MM.1S (cell line): ENCODE measurements at regions not wholly inside any gene's neighbourhood (a gene's known extent, or its start where the extent isn't known, plus 50 kb on each side); places are given as distances from the start of the nearest gene placed in this dataset.

Source experiments
- DNase-seq: peaks from one replicate; pipeline ENCODE4 v3.0.0-alpha.2; 2015
- H2AFZ ChIP-seq: fragments of 300-600 bp; sonication (generic); 2 replicates; pipeline ENCODE4 v1.6.0; 2016; ENCODE audit warnings: antibody characterized with exemption, low read length
- H3F3A ChIP-seq: fragments of 300-600 bp; sonication (generic); 2 replicates; pipeline ENCODE4 v1.6.1; 2016; ENCODE audit warnings: mild to moderate bottlenecking, antibody characterized with exemption, low read length, moderate library complexity, mixed read lengths; ENCODE audit not compliant: insufficient read depth
- H3K27ac ChIP-seq: fragments of 300-600 bp; sonication (generic); 2 replicates; pipeline ENCODE4 v1.5.1; 2016; ENCODE audit warnings: mild to moderate bottlenecking, low read length
- H3K27me3 ChIP-seq: fragments of 300-600 bp; sonication (generic); replicated peaks from 2 replicates; pipeline ENCODE4 v1.6.0; 2016; ENCODE audit warnings: low read length; ENCODE audit not compliant: insufficient read depth
- H3K36me3 ChIP-seq: fragments of 300-600 bp; sonication (generic); replicated peaks from 2 replicates; pipeline ENCODE4 v1.6.1; 2016; ENCODE audit warnings: mild to moderate bottlenecking, low read length, mixed read lengths; ENCODE audit not compliant: insufficient read depth
- H3K4me1 ChIP-seq: fragments of 300-600 bp; sonication (generic); 2 replicates; pipeline ENCODE4 v1.6.1; 2016; ENCODE audit warnings: low read length, mixed read lengths
- H3K4me2 ChIP-seq: fragments of 300-600 bp; sonication (generic); 2 replicates; pipeline ENCODE4 v1.6.0; 2016; ENCODE audit warnings: low read depth, low read length
- H3K4me3 ChIP-seq: fragments of 300-600 bp; sonication (generic); 2 replicates; pipeline ENCODE4 v1.5.1; 2016; ENCODE audit warnings: low read length, mixed read lengths
- H3K79me2 ChIP-seq: fragments of 300-600 bp; sonication (generic); 2 replicates; pipeline ENCODE4 v1.6.1; 2016; ENCODE audit warnings: mixed run types, low read length, mixed read lengths
- H3K9ac ChIP-seq: fragments of 300-600 bp; sonication (generic); 2 replicates; pipeline ENCODE4 v1.6.1; 2016; ENCODE audit warnings: low read length, mixed read lengths
- H3K9me2 ChIP-seq: fragments of 300-600 bp; sonication (generic); replicated peaks from 2 replicates; pipeline ENCODE4 v1.6.1; 2016; ENCODE audit warnings: mild to moderate bottlenecking, low read length, mixed read lengths; ENCODE audit not compliant: insufficient read depth
- H3K9me3 ChIP-seq: fragments of 300-600 bp; sonication (generic); replicated peaks from 2 replicates; pipeline ENCODE4 v1.6.1; 2016; ENCODE audit warnings: mild to moderate bottlenecking, low read length, mixed read lengths; ENCODE audit not compliant: insufficient read depth
- H4K20me1 ChIP-seq: fragments of 300-600 bp; sonication (generic); 2 replicates; pipeline ENCODE4 v1.6.1; 2016; ENCODE audit warnings: mild to moderate bottlenecking, low read length, moderate library complexity, mixed read lengths; ENCODE audit not compliant: insufficient read depth
- EZH2 ChIP-seq: fragments of 300-600 bp; sonication (generic); optimal IDR thresholded peaks from 2 replicates; pipeline ENCODE3; 2017; ENCODE audit warnings: low read depth, mild to moderate bottlenecking, antibody characterized with exemption, low read length, mixed read lengths
- EZH2phosphoT487 ChIP-seq: fragments of 300-600 bp; sonication (generic); IDR thresholded peaks from 2 replicates; pipeline ENCODE4 v1.6.1; 2018; ENCODE audit warnings: antibody characterized with exemption, low read length
- TF ChIP-seq, protein P1 (sequence below): fragments of 300-600 bp; sonication (generic); IDR thresholded peaks from 2 replicates; pipeline ENCODE4 v1.5.1; 2016; ENCODE audit warnings: antibody characterized with exemption, low read length, mixed read lengths

DNA sequence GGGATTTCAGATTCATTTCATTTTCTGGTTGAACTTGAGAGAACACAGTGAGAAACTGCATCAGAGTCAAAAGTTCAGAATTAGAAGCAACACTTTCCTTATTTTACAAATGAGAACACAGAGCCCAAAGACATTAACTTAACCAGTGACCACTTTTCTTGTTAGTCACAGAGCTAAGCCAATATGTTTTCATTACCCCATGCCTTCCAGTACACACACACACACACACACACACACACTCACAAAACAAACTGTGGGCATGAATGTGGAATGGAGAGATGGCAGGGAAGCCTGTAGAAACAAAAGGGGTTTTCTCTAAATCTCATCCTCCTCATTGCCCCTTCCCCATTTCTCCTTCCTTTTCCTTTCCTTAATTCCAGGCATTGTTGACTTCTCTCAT is 267.4 kb upstream of the GADL1 start:
- Histone ChIP-seq H3K36me3 (no peaks in the 10 kb centered on the region), H2AFZ (no peak overlapping the region), H3K9me3 (no peaks in the 10 kb centered on the region), H3K27me3 (no peaks in the 10 kb centered on the region), H3K4me2 (no peak overlapping the region), H3F3A (no peaks in the 10 kb centered on the region), H3K9me2 (no peaks in the 10 kb centered on the region), H3K9ac (no peak overlapping the region), H3K27ac (no peak overlapping the region), H3K4me1 (no peaks in the 10 kb centered on the region), H3K79me2 (no peaks in the 10 kb centered on the region), H4K20me1 (no peaks in the 10 kb centered on the region), H3K4me3 (no peak overlapping the region)
- no peak for DNase-seq
- no peak for TF ChIP-seq EZH2phosphoT487
- no peak for TF ChIP-seq EZH2
- TF ChIP-seq, protein P1, sequence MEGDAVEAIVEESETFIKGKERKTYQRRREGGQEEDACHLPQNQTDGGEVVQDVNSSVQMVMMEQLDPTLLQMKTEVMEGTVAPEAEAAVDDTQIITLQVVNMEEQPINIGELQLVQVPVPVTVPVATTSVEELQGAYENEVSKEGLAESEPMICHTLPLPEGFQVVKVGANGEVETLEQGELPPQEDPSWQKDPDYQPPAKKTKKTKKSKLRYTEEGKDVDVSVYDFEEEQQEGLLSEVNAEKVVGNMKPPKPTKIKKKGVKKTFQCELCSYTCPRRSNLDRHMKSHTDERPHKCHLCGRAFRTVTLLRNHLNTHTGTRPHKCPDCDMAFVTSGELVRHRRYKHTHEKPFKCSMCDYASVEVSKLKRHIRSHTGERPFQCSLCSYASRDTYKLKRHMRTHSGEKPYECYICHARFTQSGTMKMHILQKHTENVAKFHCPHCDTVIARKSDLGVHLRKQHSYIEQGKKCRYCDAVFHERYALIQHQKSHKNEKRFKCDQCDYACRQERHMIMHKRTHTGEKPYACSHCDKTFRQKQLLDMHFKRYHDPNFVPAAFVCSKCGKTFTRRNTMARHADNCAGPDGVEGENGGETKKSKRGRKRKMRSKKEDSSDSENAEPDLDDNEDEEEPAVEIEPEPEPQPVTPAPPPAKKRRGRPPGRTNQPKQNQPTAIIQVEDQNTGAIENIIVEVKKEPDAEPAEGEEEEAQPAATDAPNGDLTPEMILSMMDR: no peak

DNA sequence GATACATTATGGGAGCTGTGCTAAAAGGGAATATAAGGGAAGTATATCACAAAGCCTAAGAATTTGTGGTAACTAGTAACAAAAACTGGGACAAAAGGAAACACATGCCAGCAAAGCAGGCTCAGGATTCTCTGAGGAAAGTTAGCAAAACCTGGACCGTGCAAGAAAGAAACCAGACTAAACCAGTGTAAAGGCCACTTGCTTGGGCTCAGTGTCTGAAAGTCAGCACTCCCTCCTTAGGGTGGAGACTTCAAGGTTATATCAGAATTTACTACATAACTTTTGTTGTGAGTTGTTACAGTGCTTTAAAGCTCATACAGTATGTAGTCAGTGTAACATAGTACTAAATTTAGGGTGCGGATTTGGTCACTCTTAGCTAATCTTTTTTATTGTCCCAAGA is 269.9 kb upstream of the GADL1 start:
- no peaks in the 10 kb centered on the region for H3K27me3 ChIP-seq
- no peak overlapping the region for H2AFZ ChIP-seq
- H3K79me2 ChIP-seq: no peaks in the 10 kb centered on the region
- H4K20me1 ChIP-seq: no peaks in the 10 kb centered on the region
- no peak for DNase-seq
- no peaks in the 10 kb centered on the region for H3K9me2 ChIP-seq
- TF ChIP-seq, protein P1: no peak
- TF ChIP-seq EZH2: no peak
- TF ChIP-seq EZH2phosphoT487: no peak
- H3F3A ChIP-seq: no peaks in the 10 kb centered on the region
- no peak overlapping the region for H3K9ac ChIP-seq
- no peaks in the 10 kb centered on the region for H3K9me3 ChIP-seq
- H3K4me3 ChIP-seq: no peak overlapping the region
- H3K36me3 ChIP-seq: no peaks in the 10 kb centered on the region
- H3K27ac ChIP-seq: no peak overlapping the region
- no peak overlapping the region for H3K4me2 ChIP-seq
- no peaks in the 10 kb centered on the region for H3K4me1 ChIP-seq

DNA sequence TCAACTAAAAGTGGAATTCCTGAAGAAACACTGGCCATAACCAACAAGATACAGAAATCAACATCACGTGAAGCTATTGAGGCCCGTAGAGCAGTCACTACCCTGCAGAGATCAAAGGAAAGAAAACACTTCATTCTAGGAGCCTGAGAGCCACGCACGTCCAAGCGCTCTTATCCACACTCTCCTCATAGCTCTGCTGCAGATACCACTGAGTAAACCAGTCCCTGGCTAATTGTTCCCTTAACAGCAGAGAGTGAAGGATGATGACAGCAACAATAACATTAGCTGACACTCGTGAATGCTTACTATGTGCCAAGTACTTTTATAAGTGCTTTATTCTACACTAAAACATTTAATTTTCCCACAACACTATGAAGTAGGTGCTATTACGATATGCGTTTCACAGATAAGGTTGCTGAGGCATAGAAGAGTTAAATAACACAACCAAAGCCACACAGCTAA is 271.0 kb upstream of the GADL1 start:
- H4K20me1 ChIP-seq: no peaks in the 10 kb centered on the region
- H3K27ac ChIP-seq: no peak overlapping the region
- H3K36me3 ChIP-seq: no peaks in the 10 kb centered on the region
- H3K9me2 ChIP-seq: no peaks in the 10 kb centered on the region
- no peaks in the 10 kb centered on the region for H3K9me3 ChIP-seq
- H3K4me2 ChIP-seq: no peak overlapping the region
- no peak overlapping the region for H2AFZ ChIP-seq
- TF ChIP-seq, protein P1: no peak
- no peak for TF ChIP-seq EZH2
- no peak for TF ChIP-seq EZH2phosphoT487
- H3K27me3 ChIP-seq: no peaks in the 10 kb centered on the region
- H3K4me1 ChIP-seq: no peaks in the 10 kb centered on the region
- no peak overlapping the region for H3K9ac ChIP-seq
- H3K79me2 ChIP-seq: no peaks in the 10 kb centered on the region
- H3F3A ChIP-seq: no peaks in the 10 kb centered on the region
- H3K4me3 ChIP-seq: no peak overlapping the region
- DNase-seq: no peak
